ENCODE measurements at regions not wholly inside any gene's neighbourhood (a gene's known extent, or its start where the extent isn't known, plus 50 kb on each side); places are given as distances from the start of the nearest gene placed in this dataset.
A peak's percentile ranks its signal among the peaks of the same experiment; 100 is the strongest.

DNA sequence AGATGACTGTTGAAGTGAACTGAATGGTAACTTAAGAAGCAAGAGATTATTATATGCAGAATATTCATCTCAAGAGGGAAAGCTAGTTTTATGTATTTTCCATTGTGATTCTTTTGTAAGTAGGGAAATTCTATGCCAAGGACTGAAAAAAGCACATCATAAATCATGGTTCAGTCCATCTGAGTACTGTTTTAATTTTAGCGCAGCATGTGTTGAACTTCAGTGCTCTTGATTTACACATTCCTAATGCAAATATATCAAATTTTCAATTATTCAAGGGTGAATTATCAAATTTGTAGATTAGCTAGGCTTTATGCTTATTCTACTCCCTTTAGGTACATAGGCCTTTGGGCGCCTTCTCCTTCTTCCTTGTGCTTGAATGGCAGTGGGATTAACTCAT, 50.3 kb upstream of the TCF12 start:
- no CpG with 5 or more reads among the region's 2 CpGs for WGBS (ENCODE audit: insufficient coverage)
- Histone ChIP-seq H3K9me3 (ENCODE audit: control insufficient read depth, insufficient read depth, low read length) (no peaks in the 10 kb centered on the region), H3K27ac (ENCODE audit: low read depth, low read length) (no peak overlapping the region), H3K27me3 (ENCODE audit: control insufficient read depth, insufficient read depth, low read length) (no peaks in the 10 kb centered on the region), H3K36me3 (ENCODE audit: control insufficient read depth, insufficient read depth, low read length) (no peaks in the 10 kb centered on the region), H3K4me3 (ENCODE audit: low read depth, low read length) (no peak overlapping the region), H3K4me1 (ENCODE audit: control insufficient read depth, insufficient read depth, low read length) (no peaks in the 10 kb centered on the region)
- DNase-seq (ENCODE audit: low read depth in 4 of 6, low spot score in 6 of 6): peak in 1 of 6 donors; percentile 22

DNA sequence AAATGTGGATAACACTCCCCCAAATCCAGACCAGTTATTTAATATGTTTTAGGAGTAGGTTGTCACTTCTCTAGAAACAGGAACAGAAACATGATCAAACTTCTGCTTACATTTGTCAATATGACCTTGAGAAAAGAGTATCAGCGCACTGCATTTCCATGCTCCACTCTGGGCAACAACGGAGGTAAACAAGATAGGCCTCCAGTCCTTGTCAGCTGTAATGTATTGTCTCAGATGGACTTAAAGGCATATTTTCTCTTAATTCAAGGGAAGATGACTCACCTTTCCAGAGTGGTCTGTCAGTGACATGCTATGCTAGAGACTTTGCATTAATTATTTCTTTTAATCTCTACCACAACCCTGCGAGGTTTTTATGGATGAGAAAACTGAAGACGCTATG, 51.6 kb upstream of the TCF12 start:
- Histone ChIP-seq H3K27ac (ENCODE audit: low read depth, low read length) (no peak overlapping the region), H3K4me1 (ENCODE audit: control insufficient read depth, insufficient read depth, low read length) (no peaks in the 10 kb centered on the region), H3K27me3 (ENCODE audit: control insufficient read depth, insufficient read depth, low read length) (no peaks in the 10 kb centered on the region), H3K9me3 (ENCODE audit: control insufficient read depth, insufficient read depth, low read length) (no peaks in the 10 kb centered on the region), H3K36me3 (ENCODE audit: control insufficient read depth, insufficient read depth, low read length) (no peaks in the 10 kb centered on the region), H3K4me3 (ENCODE audit: low read depth, low read length) (no peak overlapping the region)
- DNase-seq (ENCODE audit: low read depth in 4 of 6, low spot score in 6 of 6): no peak
- WGBS (ENCODE audit: insufficient coverage): 83% methylated on average over 1 of the region's 4 CpGs

DNA sequence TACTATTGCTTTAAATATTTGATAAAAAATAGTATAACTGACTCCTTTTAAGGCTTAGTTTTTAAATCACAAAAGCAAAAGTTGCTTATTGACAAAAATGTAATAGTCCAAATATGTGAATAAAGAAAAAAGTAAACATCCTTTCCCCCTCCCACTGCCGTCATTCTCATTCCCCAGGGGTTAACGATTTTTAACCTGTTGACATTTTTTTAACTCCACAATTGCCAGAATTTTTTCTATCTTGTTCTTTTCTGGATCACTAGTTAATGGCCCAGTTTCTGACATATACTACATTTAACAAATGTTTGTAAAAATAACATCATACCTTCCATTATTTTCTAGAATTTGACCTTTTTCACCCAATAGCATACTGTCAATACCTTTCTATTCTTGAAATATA, 60.6 kb upstream of the TCF12 start:
- no peaks in the 10 kb centered on the region for H3K9me3 ChIP-seq (ENCODE audit: control insufficient read depth, insufficient read depth, low read length)
- WGBS (ENCODE audit: insufficient coverage): 8% methylated on average over 2 of the region's 2 CpGs
- H3K4me1 ChIP-seq (ENCODE audit: control insufficient read depth, insufficient read depth, low read length): no peaks in the 10 kb centered on the region
- no peak for DNase-seq (ENCODE audit: low read depth in 4 of 6, low spot score in 6 of 6)
- H3K27ac ChIP-seq (ENCODE audit: low read depth, low read length): no peak overlapping the region
- no peak overlapping the region for H3K4me3 ChIP-seq (ENCODE audit: low read depth, low read length)
- no peaks in the 10 kb centered on the region for H3K36me3 ChIP-seq (ENCODE audit: control insufficient read depth, insufficient read depth, low read length)
- H3K27me3 ChIP-seq (ENCODE audit: control insufficient read depth, insufficient read depth, low read length): no peaks in the 10 kb centered on the region

DNA sequence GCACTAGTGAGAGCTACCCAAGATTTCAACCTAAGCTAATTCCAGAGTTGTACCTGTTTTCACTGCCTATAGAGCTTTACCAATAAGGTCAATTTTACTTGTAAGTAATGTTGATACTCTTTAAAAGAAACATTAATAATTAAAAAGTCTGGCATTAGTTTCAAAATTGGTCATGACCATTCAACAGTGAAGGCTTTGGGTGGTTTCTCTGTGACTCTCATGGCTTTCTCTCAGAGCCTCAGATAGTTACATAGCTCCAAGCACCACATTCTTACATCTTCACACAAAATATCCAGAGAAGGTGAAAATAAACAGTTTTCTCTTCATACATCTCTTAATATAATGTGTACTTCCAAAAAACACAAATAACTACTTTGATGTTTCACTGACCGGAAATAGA, 61.5 kb upstream of the TCF12 start:
- no peak for DNase-seq (ENCODE audit: low read depth in 4 of 6, low spot score in 6 of 6)
- H3K4me1 ChIP-seq (ENCODE audit: control insufficient read depth, insufficient read depth, low read length): no peaks in the 10 kb centered on the region
- H3K36me3 ChIP-seq (ENCODE audit: control insufficient read depth, insufficient read depth, low read length): no peaks in the 10 kb centered on the region
- H3K9me3 ChIP-seq (ENCODE audit: control insufficient read depth, insufficient read depth, low read length): no peaks in the 10 kb centered on the region
- no peak overlapping the region for H3K4me3 ChIP-seq (ENCODE audit: low read depth, low read length)
- no peaks in the 10 kb centered on the region for H3K27me3 ChIP-seq (ENCODE audit: control insufficient read depth, insufficient read depth, low read length)
- WGBS (ENCODE audit: insufficient coverage): 88% methylated on average over 1 of the region's 1 CpG
- no peak overlapping the region for H3K27ac ChIP-seq (ENCODE audit: low read depth, low read length)

DNA sequence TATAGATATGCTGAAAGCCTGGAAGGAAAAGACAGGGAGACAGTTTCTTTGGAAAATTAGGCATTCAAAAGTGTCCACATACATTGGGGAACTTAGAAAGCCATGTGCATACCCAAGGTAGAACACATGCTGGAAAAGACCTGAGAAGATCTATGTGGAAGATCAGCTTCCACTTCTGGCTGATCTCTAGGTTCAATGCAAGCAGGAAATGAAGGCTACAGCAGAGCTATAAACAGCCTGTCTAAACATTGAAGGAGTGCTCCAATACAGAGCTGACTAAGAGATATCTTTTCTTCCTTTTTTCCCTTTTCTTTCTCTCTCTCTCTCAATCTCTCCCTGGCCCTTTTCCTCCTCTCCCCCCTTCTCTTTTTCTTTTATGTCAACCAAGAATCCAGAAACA, 73.6 kb upstream of the TCF12 start:
- DNase-seq (ENCODE audit: low read depth in 4 of 6, low spot score in 6 of 6): no peak
- Histone ChIP-seq H3K36me3 (ENCODE audit: control insufficient read depth, insufficient read depth, low read length) (no peaks in the 10 kb centered on the region), H3K4me1 (ENCODE audit: control insufficient read depth, insufficient read depth, low read length) (no peaks in the 10 kb centered on the region), H3K27me3 (ENCODE audit: control insufficient read depth, insufficient read depth, low read length) (no peaks in the 10 kb centered on the region), H3K9me3 (ENCODE audit: control insufficient read depth, insufficient read depth, low read length) (peaks cover 3% of the 10 kb centered on the region), H3K4me3 (ENCODE audit: low read depth, low read length) (no peak overlapping the region), H3K27ac (ENCODE audit: low read depth, low read length) (no peak overlapping the region)

DNA sequence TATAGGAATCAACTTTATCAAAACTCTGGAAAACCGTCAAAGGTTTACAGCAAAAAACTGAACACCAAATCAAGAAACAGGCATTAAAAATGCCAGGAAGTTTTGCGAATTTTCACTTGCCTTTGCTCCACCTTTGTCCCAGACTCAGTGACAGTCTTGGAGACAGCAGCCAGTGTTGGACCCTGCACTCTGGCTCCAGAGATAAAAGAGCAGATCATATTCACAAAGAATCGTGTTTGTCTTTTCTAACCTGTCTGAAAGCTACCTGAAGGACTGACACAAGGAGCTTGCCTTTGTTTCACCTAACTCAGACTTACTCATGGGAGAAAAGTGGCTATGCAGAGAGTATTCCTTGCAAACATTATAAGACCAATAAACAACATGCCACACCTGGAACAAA, 74.0 kb upstream of the TCF12 start:
- Histone ChIP-seq H3K36me3 (ENCODE audit: control insufficient read depth, insufficient read depth, low read length) (no peaks in the 10 kb centered on the region), H3K4me3 (ENCODE audit: low read depth, low read length) (no peak overlapping the region), H3K27me3 (ENCODE audit: control insufficient read depth, insufficient read depth, low read length) (no peaks in the 10 kb centered on the region), H3K27ac (ENCODE audit: low read depth, low read length) (no peak overlapping the region), H3K9me3 (ENCODE audit: control insufficient read depth, insufficient read depth, low read length) (peaks cover 3% of the 10 kb centered on the region), H3K4me1 (ENCODE audit: control insufficient read depth, insufficient read depth, low read length) (no peaks in the 10 kb centered on the region)
- 81% methylated on average over 2 of the region's 3 CpGs for WGBS (ENCODE audit: insufficient coverage)
- DNase-seq (ENCODE audit: low read depth in 4 of 6, low spot score in 6 of 6): no peak

DNA sequence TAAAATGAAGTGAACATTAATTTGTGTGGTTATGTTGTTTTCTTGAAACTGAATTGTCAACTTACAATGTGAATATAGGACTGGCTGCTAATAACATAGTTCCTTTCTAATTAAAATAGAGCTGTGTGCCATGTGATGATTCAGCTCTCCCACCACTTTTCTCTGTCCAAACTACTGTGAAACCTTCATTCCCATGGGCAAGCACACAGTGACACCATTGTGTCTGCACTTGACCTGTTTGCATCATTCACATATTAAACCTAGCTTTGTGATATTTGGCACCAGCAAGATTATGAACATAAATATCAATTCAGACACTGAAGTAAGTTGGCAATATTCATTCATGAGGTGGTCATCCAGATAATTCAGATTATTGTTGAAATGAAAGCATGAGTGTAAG, 78.8 kb upstream of the TCF12 start:
- Histone ChIP-seq H3K9me3 (ENCODE audit: control insufficient read depth, insufficient read depth, low read length) (peaks cover 3% of the 10 kb centered on the region), H3K4me1 (ENCODE audit: control insufficient read depth, insufficient read depth, low read length) (peaks cover 4% of the 10 kb centered on the region), H3K36me3 (ENCODE audit: control insufficient read depth, insufficient read depth, low read length) (no peaks in the 10 kb centered on the region), H3K27ac (ENCODE audit: low read depth, low read length) (no peak overlapping the region), H3K4me3 (ENCODE audit: low read depth, low read length) (no peak overlapping the region), H3K27me3 (ENCODE audit: control insufficient read depth, insufficient read depth, low read length) (no peaks in the 10 kb centered on the region)
- DNase-seq (ENCODE audit: low read depth in 4 of 6, low spot score in 6 of 6): no peak

DNA sequence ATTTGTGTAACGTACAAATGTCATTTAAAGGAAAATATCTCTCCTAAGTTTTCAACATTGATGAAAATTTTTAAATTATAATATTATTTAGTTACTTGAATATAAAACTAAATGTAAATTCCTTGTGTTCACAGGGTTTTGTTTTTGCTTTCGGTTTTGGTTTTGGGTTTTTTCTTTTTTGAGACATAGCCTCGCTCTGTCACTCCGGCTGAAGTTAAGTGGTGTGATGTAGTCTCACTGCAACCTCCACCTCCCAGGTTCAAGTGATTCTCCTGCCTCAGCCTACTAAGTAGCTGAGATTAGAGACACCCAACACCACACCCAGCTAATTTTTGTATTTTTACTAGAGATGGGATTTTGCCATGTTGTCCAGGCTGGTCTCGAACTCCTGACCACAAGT, 79.3 kb upstream of the TCF12 start:
- Histone ChIP-seq H3K4me3 (ENCODE audit: low read depth, low read length) (no peak overlapping the region), H3K4me1 (ENCODE audit: control insufficient read depth, insufficient read depth, low read length) (peaks cover 4% of the 10 kb centered on the region), H3K9me3 (ENCODE audit: control insufficient read depth, insufficient read depth, low read length) (peaks cover 3% of the 10 kb centered on the region), H3K27me3 (ENCODE audit: control insufficient read depth, insufficient read depth, low read length) (no peaks in the 10 kb centered on the region), H3K36me3 (ENCODE audit: control insufficient read depth, insufficient read depth, low read length) (no peaks in the 10 kb centered on the region), H3K27ac (ENCODE audit: low read depth, low read length) (no peak overlapping the region)
- no CpG with 5 or more reads among the region's 5 CpGs for WGBS (ENCODE audit: insufficient coverage)
- no peak for DNase-seq (ENCODE audit: low read depth in 4 of 6, low spot score in 6 of 6)

DNA sequence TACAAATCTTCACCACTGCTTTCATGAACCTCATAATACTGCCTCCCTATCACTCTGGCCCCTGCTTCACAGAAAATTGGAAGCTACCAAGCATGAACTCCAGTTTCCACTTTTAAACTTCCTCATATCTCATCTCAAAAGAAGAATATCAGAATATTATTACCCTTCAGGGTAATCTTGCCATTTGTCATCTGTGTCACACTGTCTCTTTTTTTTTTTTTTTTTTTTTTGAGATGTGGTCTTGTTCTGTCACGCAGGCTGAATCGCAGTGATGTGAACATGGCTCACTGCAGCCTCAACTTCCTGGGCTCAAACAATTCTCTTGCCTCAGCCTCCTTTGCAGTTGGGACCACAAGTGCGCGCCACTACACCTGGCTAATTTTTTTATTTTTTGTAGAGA, 80.4 kb upstream of the TCF12 start:
- no peaks in the 10 kb centered on the region for H3K36me3 ChIP-seq (ENCODE audit: control insufficient read depth, insufficient read depth, low read length)
- no peak for DNase-seq (ENCODE audit: low read depth in 4 of 6, low spot score in 6 of 6)
- peaks cover 3% of the 10 kb centered on the region for H3K9me3 ChIP-seq (ENCODE audit: control insufficient read depth, insufficient read depth, low read length)
- no peak overlapping the region for H3K4me3 ChIP-seq (ENCODE audit: low read depth, low read length)
- no CpG with 5 or more reads among the region's 4 CpGs for WGBS (ENCODE audit: insufficient coverage)
- no peak overlapping the region for H3K27ac ChIP-seq (ENCODE audit: low read depth, low read length)
- peaks cover 4% of the 10 kb centered on the region for H3K4me1 ChIP-seq (ENCODE audit: control insufficient read depth, insufficient read depth, low read length)
- no peaks in the 10 kb centered on the region for H3K27me3 ChIP-seq (ENCODE audit: control insufficient read depth, insufficient read depth, low read length)

DNA sequence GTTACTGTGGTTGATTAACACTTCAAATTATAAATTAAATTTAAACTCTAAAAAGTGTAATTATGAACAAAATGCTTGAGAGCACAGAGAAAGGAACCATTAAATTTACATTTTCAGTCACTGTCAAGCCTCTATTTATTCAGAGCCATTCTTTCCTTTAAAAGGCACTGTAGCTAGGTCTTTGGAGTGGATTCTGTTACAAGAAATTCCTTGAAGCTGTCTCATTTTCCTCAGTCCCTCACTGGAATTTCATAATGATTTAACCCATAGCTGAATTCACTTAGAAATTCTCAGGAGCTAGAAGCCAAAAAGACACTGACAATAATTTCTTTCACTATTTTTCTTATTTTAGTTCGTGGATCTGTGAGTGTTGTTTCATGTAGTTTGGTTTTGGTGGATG, 81.2 kb upstream of the TCF12 start:
- H3K36me3 ChIP-seq (ENCODE audit: control insufficient read depth, insufficient read depth, low read length): no peaks in the 10 kb centered on the region
- no peaks in the 10 kb centered on the region for H3K27me3 ChIP-seq (ENCODE audit: control insufficient read depth, insufficient read depth, low read length)
- no CpG with 5 or more reads among the region's 1 CpG for WGBS (ENCODE audit: insufficient coverage)
- H3K9me3 ChIP-seq (ENCODE audit: control insufficient read depth, insufficient read depth, low read length): peaks cover 3% of the 10 kb centered on the region
- peaks cover 4% of the 10 kb centered on the region for H3K4me1 ChIP-seq (ENCODE audit: control insufficient read depth, insufficient read depth, low read length)
- H3K4me3 ChIP-seq (ENCODE audit: low read depth, low read length): no peak overlapping the region
- H3K27ac ChIP-seq (ENCODE audit: low read depth, low read length): no peak overlapping the region
- no peak for DNase-seq (ENCODE audit: low read depth in 4 of 6, low spot score in 6 of 6)

All from spinal cord (tissue), 9 donors.